WTC11 (cell line): ENCODE measurements at regions not wholly inside any gene's neighbourhood (a gene's known extent, or its start where the extent isn't known, plus 50 kb on each side); places are given as distances from the start of the nearest gene placed in this dataset.

ENCODE experiments used
- ATAC-seq: fragments of 200-7000 bp; cut with Tn5 transposase; 2 replicates; pipeline ENCODE4 v1.10.0; 2021; ENCODE audit warnings: mild to moderate bottlenecking, moderate library complexity
- CTCF ChIA-PET: fragments of 300-600 bp; sonication (Branson Sonifier 250); formaldehyde crosslinking; loops from one replicate; lab custom pipeline; 2021; ENCODE audit warnings: antibody characterized with exemption; lab: Charles Lee
- POLR2A ChIA-PET: fragments of 350-600 bp; sonication (Branson Sonifier 250); formaldehyde crosslinking; loops from one replicate; lab custom pipeline; 2021; ENCODE audit warnings: antibody characterized with exemption; lab: Charles Lee
- DNase-seq: peaks from one replicate; pipeline ENCODE4 v3.0.0; 2021; ENCODE audit warnings: low spot score
- H3K27ac Mint-ChIP-seq: 2 replicates; pipeline ENCODE4 v1.8.0; 2021; ENCODE audit warnings: mixed read lengths
- H3K27me3 Mint-ChIP-seq: 2 replicates; pipeline ENCODE4 v1.8.0; 2021; ENCODE audit warnings: low read depth, mild to moderate bottlenecking, moderate library complexity, mixed read lengths
- H3K36me3 Mint-ChIP-seq: 2 replicates; pipeline ENCODE4 v1.8.0; 2021; ENCODE audit warnings: mixed read lengths
- H3K4me1 Mint-ChIP-seq: 2 replicates; pipeline ENCODE4 v1.8.0; 2022; ENCODE audit warnings: mixed read lengths
- H3K4me3 Mint-ChIP-seq: 2 replicates; pipeline ENCODE4 v1.8.0; 2021; ENCODE audit warnings: mild to moderate bottlenecking, moderate library complexity, mixed read lengths
- H3K9me3 Mint-ChIP-seq: 2 replicates; pipeline ENCODE4 v1.8.0; 2021; ENCODE audit warnings: mixed read lengths
- CREB1 ChIP-seq: sonication (generic); formaldehyde crosslinking; IDR thresholded peaks from 2 replicates; pipeline ENCODE4 v1.8.0; 2023; ENCODE audit warnings: mild to moderate bottlenecking, missing genetic modification reagents
- FOXP1 ChIP-seq: sonication (generic); formaldehyde crosslinking; IDR thresholded peaks from 2 replicates; pipeline ENCODE4 v1.8.0; 2022; ENCODE audit warnings: missing genetic modification reagents, mild to moderate bottlenecking, moderate library complexity, borderline replicate concordance
- IRF2 ChIP-seq: sonication (generic); formaldehyde crosslinking; IDR thresholded peaks from 2 replicates; pipeline ENCODE4 v1.8.0; 2022; ENCODE audit warnings: low read depth, missing genetic modification reagents, borderline replicate concordance
- KAT7 ChIP-seq: sonication (generic); formaldehyde crosslinking; IDR thresholded peaks from 2 replicates; pipeline ENCODE4 v1.8.1; 2023; ENCODE audit warnings: missing genetic modification reagents, mild to moderate bottlenecking, borderline replicate concordance
- NFE2L1 ChIP-seq: sonication (generic); formaldehyde crosslinking; IDR thresholded peaks from 2 replicates; pipeline ENCODE4 v1.8.1; 2023; ENCODE audit warnings: missing genetic modification reagents
- NR1H2 ChIP-seq: sonication (generic); formaldehyde crosslinking; IDR thresholded peaks from 2 replicates; pipeline ENCODE4 v1.9.0; 2021; ENCODE audit warnings: mild to moderate bottlenecking, moderate library complexity, missing genetic modification reagents
- NR2C2 ChIP-seq: sonication (generic); formaldehyde crosslinking; IDR thresholded peaks from 2 replicates; pipeline ENCODE4 v1.8.0; 2022; ENCODE audit warnings: mild to moderate bottlenecking, missing genetic modification reagents
- RORB ChIP-seq: fragments of 250-450 bp; sonication (Bioruptor Pico); IDR thresholded peaks from 2 replicates; pipeline ENCODE4 v1.9.0; 2021; ENCODE audit warnings: mild to moderate bottlenecking
- TEAD4 ChIP-seq: sonication (generic); formaldehyde crosslinking; IDR thresholded peaks from 2 replicates; pipeline ENCODE4 v1.8.0; 2022; ENCODE audit warnings: mild to moderate bottlenecking, missing genetic modification reagents
- ZNF138 ChIP-seq: sonication (generic); formaldehyde crosslinking; conservative IDR thresholded peaks from 2 replicates; pipeline ENCODE4 v1.8.1; 2022; ENCODE audit warnings: mild to moderate bottlenecking, moderate library complexity, missing genetic modification reagents
- ZNF317 ChIP-seq: sonication (generic); formaldehyde crosslinking; IDR thresholded peaks from 2 replicates; pipeline ENCODE4 v1.8.1; 2023; ENCODE audit warnings: low read depth, mild to moderate bottlenecking, moderate library complexity, missing genetic modification reagents, borderline replicate concordance
- ZNF396 ChIP-seq: fragments of 250-450 bp; sonication (Bioruptor Pico); IDR thresholded peaks from 2 replicates; pipeline ENCODE4 v1.8.0; 2021; ENCODE audit warnings: mild to moderate bottlenecking, moderate library complexity, borderline replicate concordance
- ZNF416 ChIP-seq: fragments of 250-450 bp; sonication (Bioruptor Pico); IDR thresholded peaks from 2 replicates; pipeline ENCODE4 v1.9.0; 2021; ENCODE audit warnings: mild to moderate bottlenecking, inconsistent platforms
- TF ChIP-seq, protein P1 (sequence below): sonication (generic); formaldehyde crosslinking; IDR thresholded peaks from 2 replicates; pipeline ENCODE4 v1.8.1; 2023; ENCODE audit warnings: mild to moderate bottlenecking, missing genetic modification reagents, borderline replicate concordance
- TF ChIP-seq, protein P2 (sequence below): sonication (generic); formaldehyde crosslinking; IDR thresholded peaks from 2 replicates; pipeline ENCODE4 v1.8.1; 2022; ENCODE audit warnings: low read depth, missing genetic modification reagents, borderline replicate concordance
- TF ChIP-seq, protein P3 (sequence below): sonication (generic); formaldehyde crosslinking; IDR thresholded peaks from 2 replicates; pipeline ENCODE4 v1.8.0; 2022; ENCODE audit warnings: mild to moderate bottlenecking, missing genetic modification reagents
- TF ChIP-seq, protein P4 (sequence below): fragments of 250-450 bp; sonication (Bioruptor Pico); IDR thresholded peaks from 2 replicates; pipeline ENCODE4 v1.9.0; 2021; ENCODE audit warnings: mild to moderate bottlenecking, borderline replicate concordance

DNA sequence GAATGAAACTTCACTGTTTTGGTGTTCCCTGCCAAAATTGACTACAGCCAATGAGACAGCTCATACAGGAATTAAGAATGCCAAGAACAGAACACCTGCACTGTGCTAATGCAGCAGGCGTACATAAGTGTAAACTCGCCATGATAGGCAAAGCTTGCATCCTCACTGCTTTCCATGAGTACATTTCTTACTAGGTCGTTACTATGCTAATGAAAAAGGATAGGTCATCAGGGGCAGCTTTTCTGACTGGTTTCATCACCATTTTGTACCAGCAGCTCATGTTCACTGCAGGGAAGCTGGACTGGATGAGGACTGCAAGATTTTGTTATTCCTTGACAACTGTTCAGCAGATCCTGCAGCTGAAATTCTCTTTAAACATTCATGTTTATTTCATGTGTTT, 1383.8 kb downstream of the EFNB2 start:
- Mint-ChIP-seq H3K36me3 (peaks cover 3% of the 10 kb centered on the region; the same call in 1 of the 2 replicates), H3K9me3 (peaks cover 9% of the 10 kb centered on the region), H3K27ac (no peak overlapping the region), H3K4me3 (no peak overlapping the region), H3K27me3 (no peaks in the 10 kb centered on the region), H3K4me1 (no peaks in the 10 kb centered on the region)
- ATAC-seq (no peak), DNase-seq (no peak)
- TF ChIP-seq RORB = no peak
- TF ChIP-seq, protein P1, sequence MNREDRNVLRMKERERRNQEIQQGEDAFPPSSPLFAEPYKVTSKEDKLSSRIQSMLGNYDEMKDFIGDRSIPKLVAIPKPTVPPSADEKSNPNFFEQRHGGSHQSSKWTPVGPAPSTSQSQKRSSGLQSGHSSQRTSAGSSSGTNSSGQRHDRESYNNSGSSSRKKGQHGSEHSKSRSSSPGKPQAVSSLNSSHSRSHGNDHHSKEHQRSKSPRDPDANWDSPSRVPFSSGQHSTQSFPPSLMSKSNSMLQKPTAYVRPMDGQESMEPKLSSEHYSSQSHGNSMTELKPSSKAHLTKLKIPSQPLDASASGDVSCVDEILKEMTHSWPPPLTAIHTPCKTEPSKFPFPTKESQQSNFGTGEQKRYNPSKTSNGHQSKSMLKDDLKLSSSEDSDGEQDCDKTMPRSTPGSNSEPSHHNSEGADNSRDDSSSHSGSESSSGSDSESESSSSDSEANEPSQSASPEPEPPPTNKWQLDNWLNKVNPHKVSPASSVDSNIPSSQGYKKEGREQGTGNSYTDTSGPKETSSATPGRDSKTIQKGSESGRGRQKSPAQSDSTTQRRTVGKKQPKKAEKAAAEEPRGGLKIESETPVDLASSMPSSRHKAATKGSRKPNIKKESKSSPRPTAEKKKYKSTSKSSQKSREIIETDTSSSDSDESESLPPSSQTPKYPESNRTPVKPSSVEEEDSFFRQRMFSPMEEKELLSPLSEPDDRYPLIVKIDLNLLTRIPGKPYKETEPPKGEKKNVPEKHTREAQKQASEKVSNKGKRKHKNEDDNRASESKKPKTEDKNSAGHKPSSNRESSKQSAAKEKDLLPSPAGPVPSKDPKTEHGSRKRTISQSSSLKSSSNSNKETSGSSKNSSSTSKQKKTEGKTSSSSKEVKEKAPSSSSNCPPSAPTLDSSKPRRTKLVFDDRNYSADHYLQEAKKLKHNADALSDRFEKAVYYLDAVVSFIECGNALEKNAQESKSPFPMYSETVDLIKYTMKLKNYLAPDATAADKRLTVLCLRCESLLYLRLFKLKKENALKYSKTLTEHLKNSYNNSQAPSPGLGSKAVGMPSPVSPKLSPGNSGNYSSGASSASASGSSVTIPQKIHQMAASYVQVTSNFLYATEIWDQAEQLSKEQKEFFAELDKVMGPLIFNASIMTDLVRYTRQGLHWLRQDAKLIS (CRISPR knock-in tag) = no peak
- TF ChIP-seq ZNF138 (CRISPR knock-in tag) = no peak
- no peak for TF ChIP-seq IRF2
- no peak for TF ChIP-seq TEAD4 (CRISPR knock-in tag)
- no peak for TF ChIP-seq NFE2L1 (CRISPR knock-in tag)
- TF ChIP-seq ZNF317 (CRISPR knock-in tag) = no peak
- TF ChIP-seq, protein P2, sequence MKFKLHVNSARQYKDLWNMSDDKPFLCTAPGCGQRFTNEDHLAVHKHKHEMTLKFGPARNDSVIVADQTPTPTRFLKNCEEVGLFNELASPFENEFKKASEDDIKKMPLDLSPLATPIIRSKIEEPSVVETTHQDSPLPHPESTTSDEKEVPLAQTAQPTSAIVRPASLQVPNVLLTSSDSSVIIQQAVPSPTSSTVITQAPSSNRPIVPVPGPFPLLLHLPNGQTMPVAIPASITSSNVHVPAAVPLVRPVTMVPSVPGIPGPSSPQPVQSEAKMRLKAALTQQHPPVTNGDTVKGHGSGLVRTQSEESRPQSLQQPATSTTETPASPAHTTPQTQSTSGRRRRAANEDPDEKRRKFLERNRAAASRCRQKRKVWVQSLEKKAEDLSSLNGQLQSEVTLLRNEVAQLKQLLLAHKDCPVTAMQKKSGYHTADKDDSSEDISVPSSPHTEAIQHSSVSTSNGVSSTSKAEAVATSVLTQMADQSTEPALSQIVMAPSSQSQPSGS (CRISPR knock-in tag) = no peak
- TF ChIP-seq, protein P3, sequence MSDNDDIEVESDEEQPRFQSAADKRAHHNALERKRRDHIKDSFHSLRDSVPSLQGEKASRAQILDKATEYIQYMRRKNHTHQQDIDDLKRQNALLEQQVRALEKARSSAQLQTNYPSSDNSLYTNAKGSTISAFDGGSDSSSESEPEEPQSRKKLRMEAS (CRISPR knock-in tag) = no peak
- TF ChIP-seq FOXP1 = no peak
- TF ChIP-seq, protein P4, sequence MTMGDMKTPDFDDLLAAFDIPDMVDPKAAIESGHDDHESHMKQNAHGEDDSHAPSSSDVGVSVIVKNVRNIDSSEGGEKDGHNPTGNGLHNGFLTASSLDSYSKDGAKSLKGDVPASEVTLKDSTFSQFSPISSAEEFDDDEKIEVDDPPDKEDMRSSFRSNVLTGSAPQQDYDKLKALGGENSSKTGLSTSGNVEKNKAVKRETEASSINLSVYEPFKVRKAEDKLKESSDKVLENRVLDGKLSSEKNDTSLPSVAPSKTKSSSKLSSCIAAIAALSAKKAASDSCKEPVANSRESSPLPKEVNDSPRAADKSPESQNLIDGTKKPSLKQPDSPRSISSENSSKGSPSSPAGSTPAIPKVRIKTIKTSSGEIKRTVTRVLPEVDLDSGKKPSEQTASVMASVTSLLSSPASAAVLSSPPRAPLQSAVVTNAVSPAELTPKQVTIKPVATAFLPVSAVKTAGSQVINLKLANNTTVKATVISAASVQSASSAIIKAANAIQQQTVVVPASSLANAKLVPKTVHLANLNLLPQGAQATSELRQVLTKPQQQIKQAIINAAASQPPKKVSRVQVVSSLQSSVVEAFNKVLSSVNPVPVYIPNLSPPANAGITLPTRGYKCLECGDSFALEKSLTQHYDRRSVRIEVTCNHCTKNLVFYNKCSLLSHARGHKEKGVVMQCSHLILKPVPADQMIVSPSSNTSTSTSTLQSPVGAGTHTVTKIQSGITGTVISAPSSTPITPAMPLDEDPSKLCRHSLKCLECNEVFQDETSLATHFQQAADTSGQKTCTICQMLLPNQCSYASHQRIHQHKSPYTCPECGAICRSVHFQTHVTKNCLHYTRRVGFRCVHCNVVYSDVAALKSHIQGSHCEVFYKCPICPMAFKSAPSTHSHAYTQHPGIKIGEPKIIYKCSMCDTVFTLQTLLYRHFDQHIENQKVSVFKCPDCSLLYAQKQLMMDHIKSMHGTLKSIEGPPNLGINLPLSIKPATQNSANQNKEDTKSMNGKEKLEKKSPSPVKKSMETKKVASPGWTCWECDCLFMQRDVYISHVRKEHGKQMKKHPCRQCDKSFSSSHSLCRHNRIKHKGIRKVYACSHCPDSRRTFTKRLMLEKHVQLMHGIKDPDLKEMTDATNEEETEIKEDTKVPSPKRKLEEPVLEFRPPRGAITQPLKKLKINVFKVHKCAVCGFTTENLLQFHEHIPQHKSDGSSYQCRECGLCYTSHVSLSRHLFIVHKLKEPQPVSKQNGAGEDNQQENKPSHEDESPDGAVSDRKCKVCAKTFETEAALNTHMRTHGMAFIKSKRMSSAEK = no peak
- no peak for TF ChIP-seq NR2C2 (CRISPR knock-in tag)
- no peak for TF ChIP-seq ZNF396 (CRISPR knock-in tag)
- no peak for TF ChIP-seq ZNF416 (CRISPR knock-in tag)
- TF ChIP-seq KAT7 (CRISPR knock-in tag) = no peak
- ChIA-PET CTCF (no interaction called here), POLR2A (no interaction called here)

DNA sequence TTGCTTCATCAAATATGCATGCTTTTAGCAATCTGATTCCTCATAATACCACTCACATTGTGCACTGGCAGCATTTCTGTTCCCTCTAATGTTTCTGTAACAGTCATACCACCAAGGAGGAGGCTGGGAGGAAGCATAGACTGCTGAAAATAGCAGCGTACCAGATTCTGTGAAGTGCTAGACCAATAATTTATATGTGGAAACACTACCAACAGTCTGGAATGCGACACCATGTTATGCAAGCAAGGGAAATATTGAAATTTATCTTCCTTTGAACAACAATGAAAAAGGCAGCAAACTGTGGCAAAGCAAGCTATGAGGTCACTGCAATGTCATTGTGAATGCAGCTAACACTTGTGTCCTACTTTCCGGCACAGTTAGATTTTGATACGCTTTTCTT, 1388.0 kb downstream of the EFNB2 start:
- no peaks in the 10 kb centered on the region for H3K4me1 Mint-ChIP-seq
- TF ChIP-seq CREB1 (CRISPR knock-in tag) = no peak
- no peak for TF ChIP-seq NR1H2 (CRISPR knock-in tag)
- peaks cover 9% of the 10 kb centered on the region for H3K9me3 Mint-ChIP-seq
- no peaks in the 10 kb centered on the region for H3K27me3 Mint-ChIP-seq
- H3K36me3 Mint-ChIP-seq = peaks cover 3% of the 10 kb centered on the region; the same call in 1 of the 2 replicates
- DNase-seq = no peak
- CTCF ChIA-PET = no interaction called here
- POLR2A ChIA-PET = no interaction called here
- no peak overlapping the region for H3K4me3 Mint-ChIP-seq
- no peak for ATAC-seq
- H3K27ac Mint-ChIP-seq = no peak overlapping the region
